ENCODE measurements at regions not wholly inside any gene's neighbourhood (a gene's known extent, or its start where the extent isn't known, plus 50 kb on each side); places are given as distances from the start of the nearest gene placed in this dataset.

DNA sequence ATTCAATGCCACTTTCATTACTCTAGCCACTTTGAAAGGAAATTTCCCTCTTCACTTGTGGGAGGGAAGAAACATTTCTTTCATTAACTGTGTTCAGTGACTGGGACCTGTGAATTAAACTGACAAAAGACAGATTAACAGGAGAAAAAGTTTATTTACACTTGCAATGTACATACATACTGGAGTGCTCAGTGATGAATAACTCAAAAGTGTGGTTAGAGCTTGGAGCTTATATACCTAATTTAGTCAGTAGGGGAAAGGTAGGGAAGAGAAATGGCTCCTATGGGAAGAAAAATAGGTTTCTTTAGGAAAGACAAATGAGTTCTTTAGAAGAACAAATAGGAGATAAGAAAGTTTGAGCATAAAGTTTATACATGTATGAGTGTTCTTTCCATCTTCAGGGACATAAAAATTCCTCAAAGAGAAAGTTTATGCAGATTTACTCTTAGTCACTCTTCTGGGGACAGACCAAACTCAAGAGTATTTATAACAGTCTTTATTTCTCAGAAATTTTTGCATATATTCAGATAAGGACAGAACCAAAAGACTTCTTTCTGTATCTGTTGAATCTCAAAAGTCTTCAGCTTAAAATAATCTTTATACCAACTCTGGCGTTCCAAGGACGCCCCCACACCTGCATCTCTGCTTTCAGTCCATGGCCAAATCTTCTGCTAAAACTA is 120.0 kb upstream of the RAI14 start:
- no peak for TF ChIP-seq CREB1 (IDR thresholded peaks at IDR 0.05; ENCODE audit: low read depth)
- TF ChIP-seq NFIC (IDR thresholded peaks at IDR 0.05), result no peak
- TF ChIP-seq, protein P1, sequence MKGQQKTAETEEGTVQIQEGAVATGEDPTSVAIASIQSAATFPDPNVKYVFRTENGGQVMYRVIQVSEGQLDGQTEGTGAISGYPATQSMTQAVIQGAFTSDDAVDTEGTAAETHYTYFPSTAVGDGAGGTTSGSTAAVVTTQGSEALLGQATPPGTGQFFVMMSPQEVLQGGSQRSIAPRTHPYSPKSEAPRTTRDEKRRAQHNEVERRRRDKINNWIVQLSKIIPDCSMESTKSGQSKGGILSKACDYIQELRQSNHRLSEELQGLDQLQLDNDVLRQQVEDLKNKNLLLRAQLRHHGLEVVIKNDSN (IDR thresholded peaks at IDR 0.05), result no peak
- no peak for TF ChIP-seq TAF1 (IDR thresholded peaks at IDR 0.05; ENCODE audit: low read depth)
- TF ChIP-seq YY1 (IDR thresholded peaks at IDR 0.05; ENCODE audit: low read depth), result no peak
- TF ChIP-seq EGR1 (IDR thresholded peaks at IDR 0.05), result no peak
- no peak for TF ChIP-seq RAD21 (IDR thresholded peaks at IDR 0.05; ENCODE audit: low read depth)
- TF ChIP-seq TCF12 (IDR thresholded peaks at IDR 0.05; ENCODE audit: low read depth), result no peak
- TF ChIP-seq TEAD4 (IDR thresholded peaks at IDR 0.05), result no peak
- no peak for TF ChIP-seq CEBPB (IDR thresholded peaks at IDR 0.05)
- no peak for TF ChIP-seq FOXM1 (IDR thresholded peaks at IDR 0.05; ENCODE audit: borderline replicate concordance, low read depth)
- TF ChIP-seq, protein P2, sequence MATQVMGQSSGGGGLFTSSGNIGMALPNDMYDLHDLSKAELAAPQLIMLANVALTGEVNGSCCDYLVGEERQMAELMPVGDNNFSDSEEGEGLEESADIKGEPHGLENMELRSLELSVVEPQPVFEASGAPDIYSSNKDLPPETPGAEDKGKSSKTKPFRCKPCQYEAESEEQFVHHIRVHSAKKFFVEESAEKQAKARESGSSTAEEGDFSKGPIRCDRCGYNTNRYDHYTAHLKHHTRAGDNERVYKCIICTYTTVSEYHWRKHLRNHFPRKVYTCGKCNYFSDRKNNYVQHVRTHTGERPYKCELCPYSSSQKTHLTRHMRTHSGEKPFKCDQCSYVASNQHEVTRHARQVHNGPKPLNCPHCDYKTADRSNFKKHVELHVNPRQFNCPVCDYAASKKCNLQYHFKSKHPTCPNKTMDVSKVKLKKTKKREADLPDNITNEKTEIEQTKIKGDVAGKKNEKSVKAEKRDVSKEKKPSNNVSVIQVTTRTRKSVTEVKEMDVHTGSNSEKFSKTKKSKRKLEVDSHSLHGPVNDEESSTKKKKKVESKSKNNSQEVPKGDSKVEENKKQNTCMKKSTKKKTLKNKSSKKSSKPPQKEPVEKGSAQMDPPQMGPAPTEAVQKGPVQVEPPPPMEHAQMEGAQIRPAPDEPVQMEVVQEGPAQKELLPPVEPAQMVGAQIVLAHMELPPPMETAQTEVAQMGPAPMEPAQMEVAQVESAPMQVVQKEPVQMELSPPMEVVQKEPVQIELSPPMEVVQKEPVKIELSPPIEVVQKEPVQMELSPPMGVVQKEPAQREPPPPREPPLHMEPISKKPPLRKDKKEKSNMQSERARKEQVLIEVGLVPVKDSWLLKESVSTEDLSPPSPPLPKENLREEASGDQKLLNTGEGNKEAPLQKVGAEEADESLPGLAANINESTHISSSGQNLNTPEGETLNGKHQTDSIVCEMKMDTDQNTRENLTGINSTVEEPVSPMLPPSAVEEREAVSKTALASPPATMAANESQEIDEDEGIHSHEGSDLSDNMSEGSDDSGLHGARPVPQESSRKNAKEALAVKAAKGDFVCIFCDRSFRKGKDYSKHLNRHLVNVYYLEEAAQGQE (IDR thresholded peaks at IDR 0.05; ENCODE audit: low read depth), result no peak
- TF ChIP-seq ZBTB7A (IDR thresholded peaks at IDR 0.05; ENCODE audit: low read depth), result no peak
- TF ChIP-seq, protein P3, sequence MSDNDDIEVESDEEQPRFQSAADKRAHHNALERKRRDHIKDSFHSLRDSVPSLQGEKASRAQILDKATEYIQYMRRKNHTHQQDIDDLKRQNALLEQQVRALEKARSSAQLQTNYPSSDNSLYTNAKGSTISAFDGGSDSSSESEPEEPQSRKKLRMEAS (IDR thresholded peaks at IDR 0.05), result no peak
- TF ChIP-seq EP300 (IDR thresholded peaks at IDR 0.05; ENCODE audit: borderline replicate concordance), result no peak

DNA sequence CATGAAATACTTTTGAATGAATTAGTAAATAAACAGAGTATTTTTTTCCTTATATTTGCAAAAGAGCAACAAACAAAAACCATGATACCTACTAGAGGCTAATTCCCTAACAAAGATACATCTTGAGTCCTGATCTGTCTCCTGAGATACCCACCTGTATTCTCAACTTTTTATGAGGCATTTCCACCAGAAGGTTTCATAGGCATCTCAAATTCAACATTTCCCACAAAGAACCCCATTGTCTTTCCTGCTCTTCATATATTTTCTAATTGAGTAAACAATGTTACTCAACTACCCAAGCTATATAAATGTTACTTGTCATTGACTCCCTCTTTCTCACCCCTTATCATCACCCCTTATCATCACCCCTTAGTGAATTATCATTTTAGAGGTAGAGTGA is 119.4 kb upstream of the RAI14 start:
- TF ChIP-seq, protein P2 (IDR thresholded peaks at IDR 0.05; ENCODE audit: low read depth), result no peak
- TF ChIP-seq FOXM1 (IDR thresholded peaks at IDR 0.05; ENCODE audit: borderline replicate concordance, low read depth), result no peak
- no peak for TF ChIP-seq NFIC (IDR thresholded peaks at IDR 0.05)
- no peak for TF ChIP-seq RAD21 (IDR thresholded peaks at IDR 0.05; ENCODE audit: low read depth)
- no peak for TF ChIP-seq TEAD4 (IDR thresholded peaks at IDR 0.05)
- no peak for TF ChIP-seq TCF12 (IDR thresholded peaks at IDR 0.05; ENCODE audit: low read depth)
- TF ChIP-seq EGR1 (IDR thresholded peaks at IDR 0.05), result no peak
- no peak for TF ChIP-seq CREB1 (IDR thresholded peaks at IDR 0.05; ENCODE audit: low read depth)

DNA sequence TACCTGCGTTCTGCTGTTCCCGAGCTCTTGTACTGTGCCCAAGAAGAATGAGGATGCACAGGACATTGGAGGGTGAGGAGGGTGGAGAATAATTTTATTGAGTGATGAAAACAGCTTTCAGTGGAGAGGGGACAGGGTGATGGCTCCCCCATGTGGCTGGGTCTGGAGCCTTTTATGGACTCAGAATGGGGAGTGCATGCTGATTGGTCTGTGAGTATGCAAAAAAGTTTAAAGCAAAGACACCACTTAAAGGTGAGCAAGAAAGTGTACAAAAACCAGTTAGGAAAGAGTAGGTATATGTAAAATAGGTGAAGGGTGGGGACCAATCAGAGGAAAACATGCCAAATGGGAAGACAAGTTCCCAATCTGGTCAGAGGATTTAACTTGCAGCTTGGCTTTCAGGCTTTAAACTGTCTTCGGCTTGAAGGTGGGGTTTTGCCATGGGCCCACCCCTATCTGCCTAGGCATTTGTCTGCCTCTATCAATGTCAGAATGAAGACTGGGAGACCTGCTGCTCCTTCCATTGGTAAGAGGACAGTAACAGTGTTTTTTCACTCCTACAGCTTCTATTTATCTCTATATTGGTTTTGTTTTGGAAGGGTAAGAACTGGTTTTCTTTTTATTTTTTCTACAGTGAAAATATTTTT is 118.0 kb upstream of the RAI14 start:
- TF ChIP-seq CEBPB (IDR thresholded peaks at IDR 0.05) (no peak), RAD21 (IDR thresholded peaks at IDR 0.05; ENCODE audit: low read depth) (peak; percentile 36; the same call in 1 of the 2 replicates), ZBTB7A (IDR thresholded peaks at IDR 0.05; ENCODE audit: low read depth) (no peak)

DNA sequence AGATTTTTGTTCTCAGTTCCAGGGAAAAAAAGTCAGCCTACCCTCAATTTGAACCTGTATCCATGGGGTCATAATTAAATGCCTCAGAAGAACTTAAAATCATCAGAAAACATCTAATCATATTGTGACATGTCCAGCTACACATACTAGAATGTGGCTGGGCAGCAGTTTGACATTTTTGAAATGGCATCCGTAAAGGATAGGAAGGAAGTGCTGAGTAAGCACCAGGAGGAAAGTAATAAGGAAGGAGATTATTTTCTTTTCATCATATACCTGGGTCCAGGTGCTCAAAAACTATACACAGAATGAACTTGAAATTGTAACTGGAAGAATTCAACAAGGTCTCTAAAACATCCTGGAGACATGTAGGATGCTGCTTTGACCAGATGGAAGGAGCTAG is 116.9 kb upstream of the RAI14 start:
- no peak for TF ChIP-seq RAD21 (IDR thresholded peaks at IDR 0.05; ENCODE audit: low read depth)
- TF ChIP-seq, protein P3 (IDR thresholded peaks at IDR 0.05), result no peak

DNA sequence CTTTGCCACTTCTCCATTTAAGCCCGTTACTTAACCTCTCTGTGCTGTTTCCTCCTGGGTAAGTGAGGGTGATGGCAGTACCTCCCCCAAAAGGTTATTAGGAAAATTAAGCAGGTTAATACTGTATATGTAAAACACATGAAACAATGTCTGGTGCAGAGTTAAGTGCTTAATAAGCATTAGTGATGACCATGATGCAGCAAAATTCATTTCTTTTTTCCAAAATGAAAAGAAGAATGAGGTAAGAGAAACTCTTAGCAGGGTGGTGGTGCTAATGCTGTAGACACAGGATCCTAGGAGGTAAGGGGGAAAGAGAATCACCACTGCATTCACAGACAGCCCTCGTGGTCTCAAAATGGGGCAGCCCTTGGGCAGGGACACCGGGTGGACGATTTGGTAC is 115.1 kb upstream of the RAI14 start:
- TF ChIP-seq EGR1 (IDR thresholded peaks at IDR 0.05), result no peak
- no peak for TF ChIP-seq CREB1 (IDR thresholded peaks at IDR 0.05; ENCODE audit: low read depth)
- TF ChIP-seq YY1 (IDR thresholded peaks at IDR 0.05; ENCODE audit: low read depth), result no peak
- TF ChIP-seq NFIC (IDR thresholded peaks at IDR 0.05), result no peak
- no peak for TF ChIP-seq TAF1 (IDR thresholded peaks at IDR 0.05; ENCODE audit: low read depth)

DNA sequence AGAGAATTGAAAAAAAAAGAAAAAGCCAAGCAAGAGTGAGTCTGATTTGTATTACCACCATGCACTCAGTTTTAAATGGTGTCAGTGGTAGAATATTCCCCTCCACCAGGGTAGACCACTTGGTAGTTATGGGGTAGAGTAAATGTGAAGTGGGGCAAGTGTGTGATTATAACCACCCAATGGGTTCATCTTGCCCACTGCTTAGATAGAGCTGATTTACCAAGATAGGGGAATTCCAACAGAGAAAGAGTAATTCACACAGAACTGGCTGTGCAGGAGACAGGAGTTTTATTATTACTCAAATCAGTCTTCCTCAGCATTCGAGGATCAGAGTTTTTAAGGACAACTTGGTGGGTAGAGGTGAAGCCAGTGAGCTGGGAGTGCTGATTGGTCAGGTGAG is 113.3 kb upstream of the RAI14 start:
- TF ChIP-seq TCF12 (IDR thresholded peaks at IDR 0.05; ENCODE audit: low read depth) (no peak), EP300 (IDR thresholded peaks at IDR 0.05; ENCODE audit: borderline replicate concordance) (no peak), ZBTB7A (IDR thresholded peaks at IDR 0.05; ENCODE audit: low read depth) (no peak), FOXM1 (IDR thresholded peaks at IDR 0.05; ENCODE audit: borderline replicate concordance, low read depth) (no peak), RAD21 (IDR thresholded peaks at IDR 0.05; ENCODE audit: low read depth) (no peak), EGR1 (IDR thresholded peaks at IDR 0.05) (no peak), CEBPB (IDR thresholded peaks at IDR 0.05) (no peak), NFIC (IDR thresholded peaks at IDR 0.05) (no peak), TEAD4 (IDR thresholded peaks at IDR 0.05) (no peak), CREB1 (IDR thresholded peaks at IDR 0.05; ENCODE audit: low read depth) (no peak), TAF1 (IDR thresholded peaks at IDR 0.05; ENCODE audit: low read depth) (no peak), YY1 (IDR thresholded peaks at IDR 0.05; ENCODE audit: low read depth) (no peak)
- TF ChIP-seq, protein P1 (IDR thresholded peaks at IDR 0.05), result no peak
- TF ChIP-seq, protein P2 (IDR thresholded peaks at IDR 0.05; ENCODE audit: low read depth), result no peak
- TF ChIP-seq, protein P3 (IDR thresholded peaks at IDR 0.05), result no peak
